ENCODE measurements at regions not wholly inside any gene's neighbourhood (a gene's known extent, or its start where the extent isn't known, plus 50 kb on each side); places are given as distances from the start of the nearest gene placed in this dataset.

DNA sequence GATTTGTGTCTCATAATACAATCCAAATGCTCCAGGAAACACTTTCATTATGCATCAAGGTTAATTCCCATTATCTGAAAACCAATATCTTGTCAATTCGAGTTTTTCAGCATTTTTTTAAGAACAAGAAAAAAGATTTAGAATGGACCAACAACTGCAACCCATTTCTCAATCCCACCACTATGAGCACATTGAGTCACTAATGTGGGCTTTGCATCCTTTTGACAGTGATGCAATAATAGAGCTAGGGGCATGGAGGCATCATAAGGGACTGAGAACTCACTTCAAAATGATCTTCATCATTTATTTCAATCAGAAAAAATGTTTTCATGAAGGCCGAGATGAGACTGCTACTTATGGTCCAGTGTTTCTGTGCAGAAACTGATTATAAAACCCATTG, 74.8 kb upstream of the DEFB112 start:
- TF ChIP-seq POLR2A (IDR thresholded peaks at IDR 0.05) (no peak), POLR2AphosphoS5 (IDR thresholded peaks at IDR 0.05) (no peak)
- TF ChIP-seq, protein P1, sequence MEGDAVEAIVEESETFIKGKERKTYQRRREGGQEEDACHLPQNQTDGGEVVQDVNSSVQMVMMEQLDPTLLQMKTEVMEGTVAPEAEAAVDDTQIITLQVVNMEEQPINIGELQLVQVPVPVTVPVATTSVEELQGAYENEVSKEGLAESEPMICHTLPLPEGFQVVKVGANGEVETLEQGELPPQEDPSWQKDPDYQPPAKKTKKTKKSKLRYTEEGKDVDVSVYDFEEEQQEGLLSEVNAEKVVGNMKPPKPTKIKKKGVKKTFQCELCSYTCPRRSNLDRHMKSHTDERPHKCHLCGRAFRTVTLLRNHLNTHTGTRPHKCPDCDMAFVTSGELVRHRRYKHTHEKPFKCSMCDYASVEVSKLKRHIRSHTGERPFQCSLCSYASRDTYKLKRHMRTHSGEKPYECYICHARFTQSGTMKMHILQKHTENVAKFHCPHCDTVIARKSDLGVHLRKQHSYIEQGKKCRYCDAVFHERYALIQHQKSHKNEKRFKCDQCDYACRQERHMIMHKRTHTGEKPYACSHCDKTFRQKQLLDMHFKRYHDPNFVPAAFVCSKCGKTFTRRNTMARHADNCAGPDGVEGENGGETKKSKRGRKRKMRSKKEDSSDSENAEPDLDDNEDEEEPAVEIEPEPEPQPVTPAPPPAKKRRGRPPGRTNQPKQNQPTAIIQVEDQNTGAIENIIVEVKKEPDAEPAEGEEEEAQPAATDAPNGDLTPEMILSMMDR (IDR thresholded peaks at IDR 0.05) = no peak
